ENCODE measurements at regions not wholly inside any gene's neighbourhood (a gene's known extent, or its start where the extent isn't known, plus 50 kb on each side); places are given as distances from the start of the nearest gene placed in this dataset.
A peak's percentile ranks its signal among the peaks of the same experiment; 100 is the strongest.

GRCh38 chr18:44518091-44518615 is 162.5 kb upstream of the SETBP1 start:
- H3K36me3 ChIP-seq (ENCODE audit: insufficient read depth, low read length): no peaks in the 10 kb centered on the region
- no peak for DNase-seq (ENCODE audit: low read depth, low spot score)
- TF ChIP-seq FOXP2 (optimal IDR thresholded peaks at IDR 0.05; ENCODE audit: control extremely low read depth, extremely low read length, insufficient read depth): no peak
- H3K4me3 ChIP-seq: no peak overlapping the region
- no peak overlapping the region for H3K27ac ChIP-seq
- no peak overlapping the region for H3K9ac ChIP-seq (ENCODE audit: insufficient read length)
- H3K9me3 ChIP-seq (ENCODE audit: low read depth, low read length): no peaks in the 10 kb centered on the region

- Histone ChIP-seq H3K9ac (ENCODE audit: insufficient read length) (no peak overlapping the region), H3K27ac (no peak overlapping the region), H3K4me3 (no peak overlapping the region), H3K36me3 (ENCODE audit: insufficient read depth, low read length) (no peaks in the 10 kb centered on the region), H3K9me3 (ENCODE audit: low read depth, low read length) (no peaks in the 10 kb centered on the region)
- TF ChIP-seq FOXP2 (optimal IDR thresholded peaks at IDR 0.05; ENCODE audit: control extremely low read depth, extremely low read length, insufficient read depth): no peak
- no peak for TF ChIP-seq EZH2 (IDR thresholded peaks at IDR 0.05)
- no peak for TF ChIP-seq POLR2AphosphoS5 (IDR thresholded peaks at IDR 0.05; ENCODE audit: borderline replicate concordance, low read depth, low read length)
- no peak for DNase-seq (ENCODE audit: low read depth, low spot score)
Measured at GRCh38 chr18:44518666-44519065, 162.0 kb upstream of the SETBP1 start.

- no peak for DNase-seq (ENCODE audit: low read depth, low spot score)
- H3K9ac ChIP-seq (ENCODE audit: insufficient read length): no peak overlapping the region
- H3K36me3 ChIP-seq (ENCODE audit: insufficient read depth, low read length): no peaks in the 10 kb centered on the region
- H3K27ac ChIP-seq: no peak overlapping the region
- TF ChIP-seq POLR2AphosphoS5 (IDR thresholded peaks at IDR 0.05; ENCODE audit: borderline replicate concordance, low read depth, low read length) (no peak), FOXP2 (optimal IDR thresholded peaks at IDR 0.05; ENCODE audit: control extremely low read depth, extremely low read length, insufficient read depth) (no peak), EZH2 (IDR thresholded peaks at IDR 0.05) (no peak)
- no peak overlapping the region for H3K4me3 ChIP-seq
- H3K9me3 ChIP-seq (ENCODE audit: low read depth, low read length): no peaks in the 10 kb centered on the region
Measured at GRCh38 chr18:44520981-44521667, 159.6 kb upstream of the SETBP1 start.

- H3K36me3 ChIP-seq (ENCODE audit: insufficient read depth, low read length): no peaks in the 10 kb centered on the region
- TF ChIP-seq POLR2AphosphoS5 (IDR thresholded peaks at IDR 0.05; ENCODE audit: borderline replicate concordance, low read depth, low read length) (no peak), EZH2 (IDR thresholded peaks at IDR 0.05) (no peak), FOXP2 (optimal IDR thresholded peaks at IDR 0.05; ENCODE audit: control extremely low read depth, extremely low read length, insufficient read depth) (no peak)
- DNase-seq (ENCODE audit: low read depth, low spot score): no peak
- H3K9me3 ChIP-seq (ENCODE audit: low read depth, low read length): no peaks in the 10 kb centered on the region
- H3K9ac ChIP-seq (ENCODE audit: insufficient read length): no peak overlapping the region
- no peak overlapping the region for H3K27ac ChIP-seq
- H3K4me3 ChIP-seq: no peak overlapping the region
Measured at GRCh38 chr18:44521668-44522022, 159.0 kb upstream of the SETBP1 start.

- no peaks in the 10 kb centered on the region for H3K36me3 ChIP-seq (ENCODE audit: insufficient read depth, low read length)
- TF ChIP-seq POLR2AphosphoS5 (IDR thresholded peaks at IDR 0.05; ENCODE audit: borderline replicate concordance, low read depth, low read length) (no peak), EZH2 (IDR thresholded peaks at IDR 0.05) (no peak), FOXP2 (optimal IDR thresholded peaks at IDR 0.05; ENCODE audit: control extremely low read depth, extremely low read length, insufficient read depth) (no peak)
- no peaks in the 10 kb centered on the region for H3K9me3 ChIP-seq (ENCODE audit: low read depth, low read length)
- H3K9ac ChIP-seq (ENCODE audit: insufficient read length): no peak overlapping the region
- no peak overlapping the region for H3K27ac ChIP-seq
- no peak for DNase-seq (ENCODE audit: low read depth, low spot score)
- no peak overlapping the region for H3K4me3 ChIP-seq
Measured at GRCh38 chr18:44526705-44527415, 153.8 kb upstream of the SETBP1 start.

- TF ChIP-seq FOXP2 (optimal IDR thresholded peaks at IDR 0.05; ENCODE audit: control extremely low read depth, extremely low read length, insufficient read depth) (no peak), POLR2AphosphoS5 (IDR thresholded peaks at IDR 0.05; ENCODE audit: borderline replicate concordance, low read depth, low read length) (no peak), EZH2 (IDR thresholded peaks at IDR 0.05) (no peak)
- Histone ChIP-seq H3K4me3 (no peak overlapping the region), H3K9ac (ENCODE audit: insufficient read length) (no peak overlapping the region), H3K27ac (no peak overlapping the region), H3K36me3 (ENCODE audit: insufficient read depth, low read length) (no peaks in the 10 kb centered on the region), H3K9me3 (ENCODE audit: low read depth, low read length) (no peaks in the 10 kb centered on the region)
- no peak for DNase-seq (ENCODE audit: low read depth, low spot score)
Measured at GRCh38 chr18:44533071-44533470, 147.6 kb upstream of the SETBP1 start.

- H3K9ac ChIP-seq (ENCODE audit: insufficient read length): no peak overlapping the region
- H3K36me3 ChIP-seq (ENCODE audit: insufficient read depth, low read length): no peaks in the 10 kb centered on the region
- H3K27ac ChIP-seq: no peak overlapping the region
- no peaks in the 10 kb centered on the region for H3K9me3 ChIP-seq (ENCODE audit: low read depth, low read length)
- peak; percentile 14 for DNase-seq (ENCODE audit: low read depth, low spot score)
- TF ChIP-seq EZH2 (IDR thresholded peaks at IDR 0.05) (no peak), POLR2AphosphoS5 (IDR thresholded peaks at IDR 0.05; ENCODE audit: borderline replicate concordance, low read depth, low read length) (no peak), FOXP2 (optimal IDR thresholded peaks at IDR 0.05; ENCODE audit: control extremely low read depth, extremely low read length, insufficient read depth) (no peak)
- no peak overlapping the region for H3K4me3 ChIP-seq
Measured at GRCh38 chr18:44536046-44536445, 144.6 kb upstream of the SETBP1 start.

GRCh38 chr18:44536619-44537018 is 144.1 kb upstream of the SETBP1 start:
- Histone ChIP-seq H3K9me3 (ENCODE audit: low read depth, low read length) (no peaks in the 10 kb centered on the region), H3K4me3 (no peak overlapping the region), H3K9ac (ENCODE audit: insufficient read length) (no peak overlapping the region), H3K27ac (no peak overlapping the region), H3K36me3 (ENCODE audit: insufficient read depth, low read length) (no peaks in the 10 kb centered on the region)
- no peak for DNase-seq (ENCODE audit: low read depth, low spot score)
- TF ChIP-seq FOXP2 (optimal IDR thresholded peaks at IDR 0.05; ENCODE audit: control extremely low read depth, extremely low read length, insufficient read depth): no peak
- TF ChIP-seq EZH2 (IDR thresholded peaks at IDR 0.05): no peak
- no peak for TF ChIP-seq POLR2AphosphoS5 (IDR thresholded peaks at IDR 0.05; ENCODE audit: borderline replicate concordance, low read depth, low read length)

Measured in SK-N-MC (cell line).